ENCODE measurements at regions not wholly inside any gene's neighbourhood (a gene's known extent, or its start where the extent isn't known, plus 50 kb on each side); places are given as distances from the start of the nearest gene placed in this dataset.
"Not testable (repeated sequence)": the region's sequence is repeated elsewhere in the genome, so short reads cannot be mapped to it uniquely, and the experiment has no call there.

DNA sequence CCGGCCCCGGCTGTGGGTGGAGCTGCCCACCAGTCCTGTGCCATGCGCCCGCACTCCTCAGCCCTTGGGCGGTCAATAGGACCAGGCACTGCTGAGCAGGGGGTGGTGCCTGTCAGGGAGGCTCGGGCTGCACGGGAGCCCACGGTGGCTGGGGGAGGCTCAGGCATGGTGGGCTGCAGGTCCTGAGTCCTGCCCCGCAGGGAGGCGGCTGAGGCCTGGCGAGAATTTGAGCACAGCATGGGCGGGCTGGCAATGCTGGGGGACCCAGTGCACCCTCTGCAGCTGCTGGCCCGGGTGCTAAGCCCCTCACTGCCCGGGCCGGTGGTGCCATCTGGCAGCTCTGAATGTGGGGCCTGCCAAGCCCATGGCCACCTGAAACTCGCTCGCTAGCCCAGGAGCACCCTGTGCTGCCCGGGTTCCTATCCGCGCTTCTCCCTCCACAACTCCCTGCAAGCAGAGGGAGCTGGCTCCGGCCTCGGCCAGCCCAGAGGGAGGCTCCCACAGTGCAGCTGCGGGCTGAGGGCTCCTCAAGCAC is 1371.1 kb downstream of the FSCB start:
- Mint-ChIP-seq H3K27ac (no peak overlapping the region), H3K4me1 (ENCODE audit: low read depth) (no peaks in the 10 kb centered on the region), H3K36me3 (ENCODE audit: low read depth) (0 out of 2 replicates have a peak, but pooled peaks cover 4% of the 10 kb centered on the region), H3K4me3 (no peak overlapping the region), H3K27me3 (ENCODE audit: insufficient read depth) (no peaks in the 10 kb centered on the region), H3K9me3 (peaks cover 45% of the 10 kb centered on the region)
- TF ChIP-seq, protein P1, sequence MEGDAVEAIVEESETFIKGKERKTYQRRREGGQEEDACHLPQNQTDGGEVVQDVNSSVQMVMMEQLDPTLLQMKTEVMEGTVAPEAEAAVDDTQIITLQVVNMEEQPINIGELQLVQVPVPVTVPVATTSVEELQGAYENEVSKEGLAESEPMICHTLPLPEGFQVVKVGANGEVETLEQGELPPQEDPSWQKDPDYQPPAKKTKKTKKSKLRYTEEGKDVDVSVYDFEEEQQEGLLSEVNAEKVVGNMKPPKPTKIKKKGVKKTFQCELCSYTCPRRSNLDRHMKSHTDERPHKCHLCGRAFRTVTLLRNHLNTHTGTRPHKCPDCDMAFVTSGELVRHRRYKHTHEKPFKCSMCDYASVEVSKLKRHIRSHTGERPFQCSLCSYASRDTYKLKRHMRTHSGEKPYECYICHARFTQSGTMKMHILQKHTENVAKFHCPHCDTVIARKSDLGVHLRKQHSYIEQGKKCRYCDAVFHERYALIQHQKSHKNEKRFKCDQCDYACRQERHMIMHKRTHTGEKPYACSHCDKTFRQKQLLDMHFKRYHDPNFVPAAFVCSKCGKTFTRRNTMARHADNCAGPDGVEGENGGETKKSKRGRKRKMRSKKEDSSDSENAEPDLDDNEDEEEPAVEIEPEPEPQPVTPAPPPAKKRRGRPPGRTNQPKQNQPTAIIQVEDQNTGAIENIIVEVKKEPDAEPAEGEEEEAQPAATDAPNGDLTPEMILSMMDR (IDR thresholded peaks at IDR 0.05) = no peak
- DNase-seq = no peak

DNA sequence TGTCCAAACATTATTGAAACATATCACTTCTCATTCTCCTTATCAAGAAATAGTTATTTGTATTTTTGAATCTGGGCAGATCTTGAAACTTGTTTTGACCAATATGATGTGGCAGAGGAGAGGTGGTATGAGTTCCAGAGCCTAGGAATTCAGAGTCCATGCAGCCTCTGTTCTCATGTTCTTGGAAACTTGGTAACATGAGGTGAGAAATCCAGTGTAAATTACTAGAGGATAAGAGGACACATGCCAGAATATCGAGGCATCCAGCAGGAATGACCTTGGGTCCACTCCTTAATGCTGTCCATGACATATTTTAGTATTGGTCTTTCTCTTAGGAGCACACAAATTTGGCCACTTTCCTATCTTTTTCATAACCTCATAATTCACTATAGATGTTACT is 1374.6 kb downstream of the FSCB start:
- Mint-ChIP-seq H3K36me3 (ENCODE audit: low read depth) (0 out of 2 replicates have a peak, but pooled peaks cover 4% of the 10 kb centered on the region), H3K4me1 (ENCODE audit: low read depth) (no peaks in the 10 kb centered on the region), H3K4me3 (no peak overlapping the region), H3K9me3 (peaks cover 50% of the 10 kb centered on the region), H3K27ac (no peak overlapping the region), H3K27me3 (ENCODE audit: insufficient read depth) (no peaks in the 10 kb centered on the region)
- TF ChIP-seq, protein P1 (IDR thresholded peaks at IDR 0.05) = no peak
- no peak for DNase-seq

DNA sequence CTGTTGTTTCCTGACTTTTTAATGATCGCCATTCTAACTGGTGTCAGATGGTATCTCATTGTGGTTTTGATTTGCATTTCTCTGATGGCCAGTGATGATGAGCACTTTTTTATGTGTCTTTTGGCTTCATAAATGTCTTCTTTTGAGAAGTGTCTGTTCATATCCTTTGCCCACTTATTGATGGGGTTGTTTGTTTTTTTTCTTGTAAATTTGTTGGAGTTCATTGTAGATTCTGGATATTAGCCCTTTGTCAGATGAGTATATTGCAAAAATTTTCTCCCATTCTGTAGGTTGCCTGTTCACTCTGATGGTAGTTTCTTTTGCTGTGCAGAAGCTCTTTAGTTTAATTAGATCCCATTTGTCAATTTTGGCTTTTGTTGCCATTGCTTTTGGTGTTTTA is 1378.7 kb downstream of the FSCB start:
- H3K9me3 Mint-ChIP-seq = peaks cover 26% of the 10 kb centered on the region
- not testable (repeated sequence) for DNase-seq; H3K27me3 Mint-ChIP-seq (ENCODE audit: insufficient read depth); H3K27ac Mint-ChIP-seq; H3K4me1 Mint-ChIP-seq (ENCODE audit: low read depth); H3K36me3 Mint-ChIP-seq (ENCODE audit: low read depth); H3K4me3 Mint-ChIP-seq

DNA sequence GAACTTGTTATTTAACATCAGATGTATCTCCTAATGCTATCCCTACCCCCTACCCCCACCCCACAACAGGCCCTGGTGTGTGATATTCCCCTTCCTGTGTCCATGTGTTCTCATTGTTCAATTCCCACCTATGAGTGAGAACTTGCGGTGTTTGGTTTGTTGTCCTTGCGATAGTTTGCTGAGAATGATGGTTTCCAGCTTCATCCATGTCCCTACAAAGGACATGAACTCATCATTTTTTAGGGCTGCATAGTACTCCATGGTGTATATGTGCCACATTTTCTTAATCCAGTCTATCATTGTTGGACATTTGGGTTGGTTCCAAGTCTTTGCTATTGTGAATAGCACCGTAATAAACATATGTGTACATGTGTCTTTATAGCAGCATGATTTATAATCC is 1379.2 kb downstream of the FSCB start:
- DNase-seq; H3K4me1 Mint-ChIP-seq (ENCODE audit: low read depth); H3K27ac Mint-ChIP-seq; H3K27me3 Mint-ChIP-seq (ENCODE audit: insufficient read depth); H3K36me3 Mint-ChIP-seq (ENCODE audit: low read depth); H3K4me3 Mint-ChIP-seq: not testable (repeated sequence)
- H3K9me3 Mint-ChIP-seq = peaks cover 24% of the 10 kb centered on the region

DNA sequence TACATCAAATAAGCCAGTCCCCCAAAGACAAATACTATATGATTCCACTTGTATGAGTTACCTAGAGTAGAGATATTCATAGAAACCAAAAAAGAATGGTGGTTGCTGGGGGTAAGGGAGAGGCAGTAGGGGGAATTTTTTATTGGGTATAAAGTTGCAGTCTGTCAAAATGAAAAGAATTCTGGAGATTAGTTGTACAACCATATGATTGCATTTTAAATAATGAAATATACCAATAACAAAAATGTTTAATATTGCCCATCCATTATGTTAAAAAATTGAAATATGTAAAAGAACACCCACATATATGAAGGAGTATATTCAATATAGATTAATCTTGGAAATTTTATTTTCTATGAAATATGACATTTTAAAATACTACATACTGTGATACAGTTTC is 1383.5 kb downstream of the FSCB start:
- Mint-ChIP-seq H3K36me3 (ENCODE audit: low read depth) (peaks cover 5% of the 10 kb centered on the region; the same call in 1 of the 2 replicates), H3K27ac (no peak overlapping the region), H3K27me3 (ENCODE audit: insufficient read depth) (no peaks in the 10 kb centered on the region), H3K9me3 (peaks cover 18% of the 10 kb centered on the region), H3K4me3 (no peak overlapping the region), H3K4me1 (ENCODE audit: low read depth) (no peaks in the 10 kb centered on the region)
- TF ChIP-seq, protein P1 (IDR thresholded peaks at IDR 0.05) = no peak
- DNase-seq = no peak

DNA sequence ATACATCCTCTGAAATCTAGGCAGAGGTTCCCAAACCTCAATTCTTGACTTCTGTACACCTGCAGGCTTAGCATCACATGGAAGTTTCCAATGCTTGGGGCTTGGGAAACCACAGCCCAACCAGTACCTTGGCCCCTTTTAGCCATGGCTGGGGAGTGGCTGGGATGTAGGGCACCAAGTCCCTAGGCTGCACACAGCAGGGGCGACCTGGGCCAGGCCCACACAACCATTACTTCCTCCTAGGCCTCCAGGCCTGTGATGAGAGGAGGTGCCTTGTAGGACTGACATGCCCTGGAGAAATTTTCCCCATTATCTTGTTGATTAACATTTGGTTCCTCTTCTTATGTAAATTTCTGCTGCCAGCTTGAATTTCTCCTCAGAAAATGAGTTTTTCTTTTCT is 1387.4 kb downstream of the FSCB start:
- Mint-ChIP-seq H3K27me3 (ENCODE audit: insufficient read depth) (no peaks in the 10 kb centered on the region), H3K4me1 (ENCODE audit: low read depth) (no peaks in the 10 kb centered on the region), H3K27ac (no peak overlapping the region), H3K4me3 (no peak overlapping the region), H3K9me3 (peaks cover 23% of the 10 kb centered on the region), H3K36me3 (ENCODE audit: low read depth) (peaks cover 5% of the 10 kb centered on the region; the same call in 1 of the 2 replicates)
- DNase-seq = no peak
- TF ChIP-seq, protein P1 (IDR thresholded peaks at IDR 0.05) = no peak

DNA sequence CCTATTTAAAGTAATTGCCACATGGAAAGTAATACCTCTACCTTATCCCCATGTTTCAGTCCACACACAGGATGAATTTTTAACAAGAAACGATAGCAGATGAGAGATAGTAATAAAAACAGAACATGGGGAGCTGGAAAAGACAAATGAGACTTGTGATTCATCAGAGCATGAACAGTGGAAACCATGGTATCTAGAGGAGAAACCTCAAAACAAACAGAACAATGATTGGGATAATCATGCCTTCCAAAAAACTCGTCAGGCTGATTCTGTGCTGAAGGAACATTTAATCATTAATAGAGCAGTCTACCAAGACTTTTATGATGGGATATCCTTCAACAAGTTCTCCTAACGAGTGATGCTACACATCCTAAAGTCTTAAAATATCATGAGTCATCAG is 1390.7 kb downstream of the FSCB start:
- Mint-ChIP-seq H3K4me1 (ENCODE audit: low read depth) (no peaks in the 10 kb centered on the region), H3K4me3 (no peak overlapping the region), H3K9me3 (peaks cover 29% of the 10 kb centered on the region), H3K36me3 (ENCODE audit: low read depth) (peaks cover 5% of the 10 kb centered on the region; the same call in 1 of the 2 replicates), H3K27ac (no peak overlapping the region), H3K27me3 (ENCODE audit: insufficient read depth) (no peaks in the 10 kb centered on the region)
- DNase-seq = no peak
- TF ChIP-seq, protein P1 (IDR thresholded peaks at IDR 0.05) = no peak

Data from HFFc6 (cell line).